ENCODE measurements at regions not wholly inside any gene's neighbourhood (a gene's known extent, or its start where the extent isn't known, plus 50 kb on each side); places are given as distances from the start of the nearest gene placed in this dataset.

DNA sequence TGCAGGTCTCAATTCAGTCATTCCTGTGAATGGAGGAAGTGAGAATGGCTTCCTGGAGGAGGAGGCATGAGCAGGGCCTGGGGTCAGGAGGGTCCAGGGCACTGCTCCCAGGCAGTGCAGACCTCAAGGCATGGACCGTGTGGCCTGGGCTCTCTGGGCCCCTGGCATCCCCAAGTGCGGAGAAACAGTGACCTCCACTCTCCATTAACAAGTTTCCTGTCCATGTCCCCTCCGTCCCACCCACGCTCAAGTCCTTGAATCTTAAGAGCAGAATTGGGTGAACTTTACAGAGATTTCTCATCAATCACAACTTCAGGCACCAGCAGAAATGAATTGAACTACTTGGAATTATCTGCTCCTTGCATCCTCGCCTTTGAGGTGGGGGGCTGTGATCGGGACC, 211.1 kb downstream of the NPHP4 start:
- TF ChIP-seq, protein P1, sequence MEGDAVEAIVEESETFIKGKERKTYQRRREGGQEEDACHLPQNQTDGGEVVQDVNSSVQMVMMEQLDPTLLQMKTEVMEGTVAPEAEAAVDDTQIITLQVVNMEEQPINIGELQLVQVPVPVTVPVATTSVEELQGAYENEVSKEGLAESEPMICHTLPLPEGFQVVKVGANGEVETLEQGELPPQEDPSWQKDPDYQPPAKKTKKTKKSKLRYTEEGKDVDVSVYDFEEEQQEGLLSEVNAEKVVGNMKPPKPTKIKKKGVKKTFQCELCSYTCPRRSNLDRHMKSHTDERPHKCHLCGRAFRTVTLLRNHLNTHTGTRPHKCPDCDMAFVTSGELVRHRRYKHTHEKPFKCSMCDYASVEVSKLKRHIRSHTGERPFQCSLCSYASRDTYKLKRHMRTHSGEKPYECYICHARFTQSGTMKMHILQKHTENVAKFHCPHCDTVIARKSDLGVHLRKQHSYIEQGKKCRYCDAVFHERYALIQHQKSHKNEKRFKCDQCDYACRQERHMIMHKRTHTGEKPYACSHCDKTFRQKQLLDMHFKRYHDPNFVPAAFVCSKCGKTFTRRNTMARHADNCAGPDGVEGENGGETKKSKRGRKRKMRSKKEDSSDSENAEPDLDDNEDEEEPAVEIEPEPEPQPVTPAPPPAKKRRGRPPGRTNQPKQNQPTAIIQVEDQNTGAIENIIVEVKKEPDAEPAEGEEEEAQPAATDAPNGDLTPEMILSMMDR (IDR thresholded peaks at IDR 0.05; ENCODE audit: borderline replicate concordance, extremely low read depth, low read length, poor library complexity, severe bottlenecking), result no peak
- no peak for TF ChIP-seq EZH2 (IDR thresholded peaks at IDR 0.05; ENCODE audit: borderline replicate concordance, low read depth, low read length, severe bottlenecking)
